K562 (cell line): ENCODE measurements at regions not wholly inside any gene's neighbourhood (a gene's known extent, or its start where the extent isn't known, plus 50 kb on each side); places are given as distances from the start of the nearest gene placed in this dataset.

Source experiments
- EZH2 ChIP-seq: IDR thresholded peaks from 2 replicates; pipeline ENCODE4 v1.6.1; 2012; ENCODE audit warnings: low read depth, mild to moderate bottlenecking, inconsistent platforms, low read length, borderline replicate concordance
- RBM39 ChIP-seq: fragments of 200-400 bp; formaldehyde crosslinking; optimal IDR thresholded peaks from 2 replicates; pipeline ENCODE3; 2018; ENCODE audit warnings: low read depth, low read length

GRCh38 chr6:88558981-88559380 is 392.8 kb upstream of the CNR1 start:
- TF ChIP-seq EZH2 (no peak), RBM39 (no peak)
